IMR-90 (cell line): ENCODE measurements at regions not wholly inside any gene's neighbourhood (a gene's known extent, or its start where the extent isn't known, plus 50 kb on each side); places are given as distances from the start of the nearest gene placed in this dataset.

Experiments
- FOS ChIP-seq: fragments of 150-350 bp; IDR thresholded peaks from 2 replicates; pipeline ENCODE4 v1.6.1; 2016; ENCODE audit warnings: low read depth, low read length
- MAFK ChIP-seq: IDR thresholded peaks from 2 replicates; pipeline ENCODE4 v1.6.1; 2012; ENCODE audit warnings: low read depth, low read length, improper control_type of control experiment
- POLR2A ChIP-seq: IDR thresholded peaks from 2 replicates; pipeline ENCODE4 v1.6.1; 2012; ENCODE audit warnings: mild to moderate bottlenecking, low read depth, low read length
- TF ChIP-seq, protein P1 (sequence below): conservative IDR thresholded peaks from 2 replicates; pipeline ENCODE4 v1.5.1; 2012; ENCODE audit warnings: mild to moderate bottlenecking, low read depth, low read length, improper control_type of control experiment

GRCh38 chr15:79170256-79170664, 79.7 kb upstream of the RASGRF1 start:
- no peak for TF ChIP-seq POLR2A
- TF ChIP-seq, protein P1, sequence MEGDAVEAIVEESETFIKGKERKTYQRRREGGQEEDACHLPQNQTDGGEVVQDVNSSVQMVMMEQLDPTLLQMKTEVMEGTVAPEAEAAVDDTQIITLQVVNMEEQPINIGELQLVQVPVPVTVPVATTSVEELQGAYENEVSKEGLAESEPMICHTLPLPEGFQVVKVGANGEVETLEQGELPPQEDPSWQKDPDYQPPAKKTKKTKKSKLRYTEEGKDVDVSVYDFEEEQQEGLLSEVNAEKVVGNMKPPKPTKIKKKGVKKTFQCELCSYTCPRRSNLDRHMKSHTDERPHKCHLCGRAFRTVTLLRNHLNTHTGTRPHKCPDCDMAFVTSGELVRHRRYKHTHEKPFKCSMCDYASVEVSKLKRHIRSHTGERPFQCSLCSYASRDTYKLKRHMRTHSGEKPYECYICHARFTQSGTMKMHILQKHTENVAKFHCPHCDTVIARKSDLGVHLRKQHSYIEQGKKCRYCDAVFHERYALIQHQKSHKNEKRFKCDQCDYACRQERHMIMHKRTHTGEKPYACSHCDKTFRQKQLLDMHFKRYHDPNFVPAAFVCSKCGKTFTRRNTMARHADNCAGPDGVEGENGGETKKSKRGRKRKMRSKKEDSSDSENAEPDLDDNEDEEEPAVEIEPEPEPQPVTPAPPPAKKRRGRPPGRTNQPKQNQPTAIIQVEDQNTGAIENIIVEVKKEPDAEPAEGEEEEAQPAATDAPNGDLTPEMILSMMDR: no peak
- no peak for TF ChIP-seq FOS
- TF ChIP-seq MAFK: no peak
